HUES48 (cell line): ENCODE measurements at regions not wholly inside any gene's neighbourhood (a gene's known extent, or its start where the extent isn't known, plus 50 kb on each side); places are given as distances from the start of the nearest gene placed in this dataset.

Experiments used
- H3K27ac ChIP-seq: one replicate; pipeline ENCODE4 v1.7.0; 2013; ENCODE audit warnings: low read depth, low read length, inconsistent platforms
- H3K27me3 ChIP-seq: 2 replicates; pipeline ENCODE4 v1.6.1; 2013; ENCODE audit warnings: mild to moderate bottlenecking, low read length; ENCODE audit not compliant: control insufficient read depth, insufficient read depth
- H3K36me3 ChIP-seq: 2 replicates; pipeline ENCODE4 v1.6.1; 2013; ENCODE audit warnings: low read length; ENCODE audit not compliant: control insufficient read depth, insufficient read depth
- H3K4me1 ChIP-seq: 2 replicates; pipeline ENCODE4 v1.6.1; 2013; ENCODE audit warnings: mild to moderate bottlenecking, low read length; ENCODE audit not compliant: control insufficient read depth, insufficient read depth
- H3K4me3 ChIP-seq: 2 replicates; pipeline ENCODE4 v1.5.1; 2013; ENCODE audit warnings: mild to moderate bottlenecking, low read depth, low read length
- H3K9ac ChIP-seq: 2 replicates; pipeline ENCODE4 v1.6.1; 2013; ENCODE audit warnings: mild to moderate bottlenecking, low read depth, low read length, moderate library complexity
- H3K9me3 ChIP-seq: 2 replicates; pipeline ENCODE4 v1.6.1; 2013; ENCODE audit warnings: low read length; ENCODE audit not compliant: control insufficient read depth, insufficient read depth

- no peak overlapping the region for H3K4me3 ChIP-seq
- H3K27me3 ChIP-seq, result no peaks in the 10 kb centered on the region
- H3K9me3 ChIP-seq, result no peaks in the 10 kb centered on the region
Measured at GRCh38 chr2:5285061-5285460, 407.1 kb upstream of the SOX11 start.

GRCh38 chr2:5285872-5286769 lies 406.1 kb upstream of the SOX11 start:
- Histone ChIP-seq H3K9me3 (no peaks in the 10 kb centered on the region), H3K9ac (no peak overlapping the region)

More at GRCh38 chr2:5285061-5285460, 407.1 kb upstream of the SOX11 start:
- Histone ChIP-seq H3K4me1 (no peaks in the 10 kb centered on the region), H3K9ac (no peak overlapping the region), H3K27ac (no peak overlapping the region), H3K36me3 (no peaks in the 10 kb centered on the region)

GRCh38 chr2:5287558-5288334 lies 404.4 kb upstream of the SOX11 start:
- no peaks in the 10 kb centered on the region for H3K4me1 ChIP-seq
- H3K9me3 ChIP-seq, result no peaks in the 10 kb centered on the region
- H3K27me3 ChIP-seq, result no peaks in the 10 kb centered on the region
- no peaks in the 10 kb centered on the region for H3K36me3 ChIP-seq
- H3K9ac ChIP-seq, result no peak overlapping the region
- no peak overlapping the region for H3K4me3 ChIP-seq
- no peak overlapping the region for H3K27ac ChIP-seq

More at GRCh38 chr2:5285872-5286769, 406.1 kb upstream of the SOX11 start:
- no peaks in the 10 kb centered on the region for H3K36me3 ChIP-seq
- no peak overlapping the region for H3K27ac ChIP-seq
- H3K27me3 ChIP-seq, result no peaks in the 10 kb centered on the region
- no peak overlapping the region for H3K4me3 ChIP-seq
- H3K4me1 ChIP-seq, result no peaks in the 10 kb centered on the region

DNA sequence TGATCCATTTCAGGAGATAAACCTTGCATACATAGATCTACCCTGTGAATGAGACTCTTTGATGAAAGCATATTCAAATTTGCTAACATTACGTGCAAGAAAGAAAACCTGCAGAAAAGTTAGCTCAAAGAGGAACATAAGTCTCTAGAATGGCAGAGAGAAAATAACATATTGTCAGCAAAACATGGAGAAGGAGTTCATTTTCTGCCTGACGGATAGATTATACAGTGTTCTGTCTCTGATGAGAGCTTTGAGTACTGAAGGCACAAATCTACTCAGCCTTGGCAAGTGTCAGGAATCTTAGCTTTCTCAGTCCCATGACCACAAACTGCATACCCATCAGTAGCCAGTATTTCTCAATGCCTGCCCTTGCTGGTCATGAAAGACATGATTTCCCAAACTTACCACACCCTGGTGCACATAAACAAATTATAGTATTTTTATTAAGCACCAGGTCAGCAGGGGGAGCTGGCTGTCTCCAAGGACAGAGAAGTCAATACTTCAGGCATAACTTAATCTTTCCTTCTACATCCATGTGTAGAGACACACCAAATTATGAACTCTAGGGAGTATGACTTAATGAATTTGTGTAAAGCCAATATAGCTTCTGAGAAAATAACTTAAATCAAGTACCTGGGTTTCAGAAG lies 401.2 kb upstream of the SOX11 start:
- no peak overlapping the region for H3K4me3 ChIP-seq
- H3K9ac ChIP-seq, result no peak overlapping the region
- no peak overlapping the region for H3K27ac ChIP-seq

GRCh38 chr2:5304640-5305039 lies 387.5 kb upstream of the SOX11 start:
- Histone ChIP-seq H3K27ac (no peak overlapping the region), H3K9me3 (no peaks in the 10 kb centered on the region)

More for the DNA sequence above, 401.2 kb upstream of the SOX11 start:
- Histone ChIP-seq H3K9me3 (no peaks in the 10 kb centered on the region), H3K27me3 (no peaks in the 10 kb centered on the region), H3K36me3 (no peaks in the 10 kb centered on the region), H3K4me1 (no peaks in the 10 kb centered on the region)

GRCh38 chr2:5315041-5315440 lies 377.1 kb upstream of the SOX11 start:
- no peaks in the 10 kb centered on the region for H3K9me3 ChIP-seq
- H3K36me3 ChIP-seq, result no peaks in the 10 kb centered on the region
- H3K9ac ChIP-seq, result no peak overlapping the region
- H3K27ac ChIP-seq, result no peak overlapping the region
- H3K27me3 ChIP-seq, result no peaks in the 10 kb centered on the region
- no peaks in the 10 kb centered on the region for H3K4me1 ChIP-seq
- H3K4me3 ChIP-seq, result no peak overlapping the region

More at GRCh38 chr2:5304640-5305039, 387.5 kb upstream of the SOX11 start:
- no peaks in the 10 kb centered on the region for H3K27me3 ChIP-seq
- H3K4me1 ChIP-seq, result no peaks in the 10 kb centered on the region
- H3K36me3 ChIP-seq, result no peaks in the 10 kb centered on the region
- H3K4me3 ChIP-seq, result no peak overlapping the region
- no peak overlapping the region for H3K9ac ChIP-seq

- Histone ChIP-seq H3K9ac (no peak overlapping the region), H3K4me3 (no peak overlapping the region), H3K36me3 (no peaks in the 10 kb centered on the region), H3K27me3 (no peaks in the 10 kb centered on the region), H3K4me1 (no peaks in the 10 kb centered on the region), H3K9me3 (no peaks in the 10 kb centered on the region), H3K27ac (no peak overlapping the region)
Measured at GRCh38 chr2:5315512-5315911, 376.7 kb upstream of the SOX11 start.

DNA sequence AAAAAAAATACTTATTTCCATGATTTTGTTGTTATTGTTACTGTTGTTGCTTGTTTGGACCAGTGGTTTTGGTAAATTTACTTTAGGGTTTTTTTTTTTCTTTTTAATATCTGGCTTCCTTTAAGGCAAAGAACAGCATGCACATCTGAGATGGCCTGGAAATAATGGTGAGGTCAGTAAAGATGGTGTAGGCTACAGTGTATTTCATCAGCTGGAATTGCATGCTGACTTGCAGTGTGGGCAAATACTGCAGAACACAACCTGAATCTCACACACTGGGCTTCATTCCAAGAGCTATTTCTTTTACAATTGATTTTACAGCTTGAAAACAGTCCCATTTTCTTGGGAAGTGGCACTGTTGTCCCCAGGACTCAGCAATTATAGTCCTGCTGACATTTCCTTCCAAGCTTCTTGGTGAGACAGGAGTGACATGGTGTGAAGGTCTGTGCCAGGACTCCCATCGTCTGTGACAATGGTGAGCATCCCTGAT lies 376.1 kb upstream of the SOX11 start:
- Histone ChIP-seq H3K9me3 (no peaks in the 10 kb centered on the region), H3K4me3 (no peak overlapping the region)

DNA sequence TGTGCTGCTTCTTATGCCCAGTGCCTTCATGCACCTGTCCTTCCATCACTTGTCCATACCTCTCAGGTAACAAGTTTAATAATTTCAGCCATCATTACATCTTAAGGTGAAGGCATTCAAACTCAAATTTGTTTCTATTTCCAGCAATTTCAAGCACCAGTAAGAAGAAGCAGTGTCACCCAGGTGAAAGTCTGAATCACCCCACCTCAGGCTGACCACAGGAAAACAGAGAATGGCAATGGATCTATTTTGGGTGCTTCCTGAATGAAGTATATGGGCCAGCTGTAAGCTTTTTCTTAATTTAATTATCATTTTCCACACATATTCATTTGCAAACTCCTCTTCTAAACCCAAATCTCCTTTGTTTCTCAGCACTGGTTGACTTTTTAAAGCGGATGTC lies 372.7 kb upstream of the SOX11 start:
- Histone ChIP-seq H3K9me3 (no peaks in the 10 kb centered on the region), H3K36me3 (no peaks in the 10 kb centered on the region), H3K9ac (no peak overlapping the region), H3K27me3 (no peaks in the 10 kb centered on the region), H3K27ac (no peak overlapping the region), H3K4me3 (no peak overlapping the region), H3K4me1 (no peaks in the 10 kb centered on the region)

More for the DNA sequence above, 376.1 kb upstream of the SOX11 start:
- Histone ChIP-seq H3K9ac (no peak overlapping the region), H3K27ac (no peak overlapping the region), H3K27me3 (no peaks in the 10 kb centered on the region), H3K36me3 (no peaks in the 10 kb centered on the region), H3K4me1 (no peaks in the 10 kb centered on the region)

DNA sequence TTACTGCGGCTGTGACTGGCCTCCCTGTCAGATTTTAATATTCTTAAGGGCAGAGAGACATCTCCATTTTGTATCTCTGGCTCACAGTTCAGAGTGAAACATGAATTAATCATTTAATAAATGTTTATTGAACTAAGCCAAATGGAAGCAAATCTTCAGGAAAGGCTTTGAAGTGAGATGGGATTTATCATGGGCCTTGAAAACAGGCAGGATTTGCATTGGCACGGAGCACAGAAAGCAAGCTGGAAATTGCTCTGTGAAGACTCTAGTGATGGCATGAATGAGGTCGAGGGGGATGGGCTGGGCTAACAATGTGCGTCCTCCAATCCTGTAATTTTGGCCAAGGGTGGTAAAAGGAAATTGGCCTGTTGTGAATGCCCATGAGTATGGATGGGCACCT lies 369.8 kb upstream of the SOX11 start:
- no peak overlapping the region for H3K27ac ChIP-seq
- no peaks in the 10 kb centered on the region for H3K4me1 ChIP-seq
- no peaks in the 10 kb centered on the region for H3K9me3 ChIP-seq

More for the DNA sequence above, 369.8 kb upstream of the SOX11 start:
- Histone ChIP-seq H3K27me3 (no peaks in the 10 kb centered on the region), H3K9ac (no peak overlapping the region), H3K36me3 (no peaks in the 10 kb centered on the region), H3K4me3 (no peak overlapping the region)
